ENCODE measurements at regions not wholly inside any gene's neighbourhood (a gene's known extent, or its start where the extent isn't known, plus 50 kb on each side); places are given as distances from the start of the nearest gene placed in this dataset.

- no peak overlapping the region for H3K27ac Mint-ChIP-seq
- intact Hi-C loops (cut with micrococcal nuclease) = no loop called here
- peaks cover 2% of the 10 kb centered on the region for H3K9me3 Mint-ChIP-seq
- TF ChIP-seq CTCF (IDR thresholded peaks at IDR 0.05) = no peak
- H3K4me3 Mint-ChIP-seq = no peak overlapping the region
- no peaks in the 10 kb centered on the region for H3K4me1 Mint-ChIP-seq (ENCODE audit: low read depth)
- no peaks in the 10 kb centered on the region for H3K36me3 Mint-ChIP-seq (ENCODE audit: low read depth)
- POLR2A ChIA-PET = no interaction called here
- DNase-seq (no peak), ATAC-seq (no peak)
- CTCF ChIA-PET = no interaction called here
- no peaks in the 10 kb centered on the region for H3K27me3 Mint-ChIP-seq
Measured at GRCh38 chr13:70703755-70704154, 595.5 kb upstream of the KLHL1 start.

GRCh38 chr13:70694996-70695715, 586.9 kb upstream of the KLHL1 start:
- intact Hi-C loops (cut with micrococcal nuclease) = no loop called here
- H3K36me3 Mint-ChIP-seq (ENCODE audit: low read depth) = no peaks in the 10 kb centered on the region
- no peak for DNase-seq
- no peak overlapping the region for H3K27ac Mint-ChIP-seq
- no peak for TF ChIP-seq CTCF (IDR thresholded peaks at IDR 0.05)
- no peak for ATAC-seq
- H3K27me3 Mint-ChIP-seq = no peaks in the 10 kb centered on the region
- H3K9me3 Mint-ChIP-seq = peaks cover 7% of the 10 kb centered on the region
- CTCF ChIA-PET = no interaction called here
- no peak overlapping the region for H3K4me3 Mint-ChIP-seq
- H3K4me1 Mint-ChIP-seq (ENCODE audit: low read depth) = no peaks in the 10 kb centered on the region
- POLR2A ChIA-PET = no interaction called here

GRCh38 chr13:70668983-70669382, 560.7 kb upstream of the KLHL1 start:
- no peaks in the 10 kb centered on the region for H3K36me3 Mint-ChIP-seq (ENCODE audit: low read depth)
- no peaks in the 10 kb centered on the region for H3K27me3 Mint-ChIP-seq
- CTCF ChIA-PET = no interaction called here
- POLR2A ChIA-PET = no interaction called here
- no peak overlapping the region for H3K27ac Mint-ChIP-seq
- H3K4me1 Mint-ChIP-seq (ENCODE audit: low read depth) = no peaks in the 10 kb centered on the region
- intact Hi-C loops (cut with micrococcal nuclease) = no loop called here
- DNase-seq (no peak), ATAC-seq (no peak)
- no peak for TF ChIP-seq CTCF (IDR thresholded peaks at IDR 0.05)
- H3K4me3 Mint-ChIP-seq = no peak overlapping the region
- peaks cover 2% of the 10 kb centered on the region for H3K9me3 Mint-ChIP-seq

- intact Hi-C loops (cut with micrococcal nuclease) = no loop called here
- DNase-seq (no peak), ATAC-seq (no peak)
- TF ChIP-seq CTCF (IDR thresholded peaks at IDR 0.05) = no peak
- POLR2A ChIA-PET = no interaction called here
- Mint-ChIP-seq H3K27me3 (no peaks in the 10 kb centered on the region), H3K36me3 (ENCODE audit: low read depth) (no peaks in the 10 kb centered on the region), H3K4me3 (no peak overlapping the region), H3K27ac (no peak overlapping the region), H3K9me3 (no peaks in the 10 kb centered on the region), H3K4me1 (ENCODE audit: low read depth) (no peaks in the 10 kb centered on the region)
- CTCF ChIA-PET = no interaction called here
Measured at GRCh38 chr13:70668293-70668692, 560.0 kb upstream of the KLHL1 start.

GRCh38 chr13:70666883-70667556, 558.8 kb upstream of the KLHL1 start:
- no peak for TF ChIP-seq CTCF (IDR thresholded peaks at IDR 0.05)
- DNase-seq = no peak
- no peaks in the 10 kb centered on the region for H3K36me3 Mint-ChIP-seq (ENCODE audit: low read depth)
- intact Hi-C loops (cut with micrococcal nuclease) = no loop called here
- ATAC-seq = no peak
- H3K27me3 Mint-ChIP-seq = no peaks in the 10 kb centered on the region
- no peak overlapping the region for H3K4me3 Mint-ChIP-seq
- H3K27ac Mint-ChIP-seq = no peak overlapping the region
- no peaks in the 10 kb centered on the region for H3K4me1 Mint-ChIP-seq (ENCODE audit: low read depth)
- ChIA-PET POLR2A (no interaction called here), CTCF (no interaction called here)
- H3K9me3 Mint-ChIP-seq = no peaks in the 10 kb centered on the region

Data from activated CD8-positive, alpha-beta T cell treated with anti-CD3 and anti-CD28 coated beads for 36 hours (primary cell).